SK-N-MC (cell line): ENCODE measurements at regions not wholly inside any gene's neighbourhood (a gene's known extent, or its start where the extent isn't known, plus 50 kb on each side); places are given as distances from the start of the nearest gene placed in this dataset.

ENCODE experiments used
- EZH2 ChIP-seq: fragments of 200-600 bp; sonication (generic); IDR thresholded peaks from one replicate; pipeline ENCODE4 v1.6.1; 2017; ENCODE audit warnings: antibody characterized with exemption
- FOXP2 ChIP-seq: optimal IDR thresholded peaks from 2 replicates; pipeline ENCODE3; 2011; ENCODE audit warnings: mild to moderate bottlenecking, moderate library complexity; ENCODE audit not compliant: insufficient read depth; ENCODE audit errors: extremely low read length, control extremely low read depth
- POLR2AphosphoS5 ChIP-seq: IDR thresholded peaks from 2 replicates; pipeline ENCODE4 v1.6.1; 2012; ENCODE audit warnings: mild to moderate bottlenecking, low read depth, low read length, borderline replicate concordance

- TF ChIP-seq POLR2AphosphoS5 (no peak), FOXP2 (no peak), EZH2 (no peak)
Observed at GRCh38 chr12:25822281-25822680, 136.2 kb upstream of the RASSF8 start.
